BLaER1 (cell line): ENCODE measurements at regions not wholly inside any gene's neighbourhood (a gene's known extent, or its start where the extent isn't known, plus 50 kb on each side); places are given as distances from the start of the nearest gene placed in this dataset.
"Not testable (repeated sequence)": the region's sequence is repeated elsewhere in the genome, so short reads cannot be mapped to it uniquely, and the experiment has no call there.

Experiments
- H3K27ac ChIP-seq: shearing (Covaris generic); formaldehyde crosslinking; 2 replicates; pipeline ENCODE4 v1.8.1; 2022
- H3K27me3 ChIP-seq: shearing (Covaris generic); formaldehyde crosslinking; 2 replicates; pipeline ENCODE4 v1.8.1; 2022
- H3K36me3 ChIP-seq: shearing (Covaris generic); formaldehyde crosslinking; 2 replicates; pipeline ENCODE4 v1.8.1; 2022
- H3K4me1 ChIP-seq: shearing (Covaris generic); formaldehyde crosslinking; 2 replicates; pipeline ENCODE4 v1.8.1; 2022
- H3K4me2 ChIP-seq: shearing (Covaris generic); formaldehyde crosslinking; 2 replicates; pipeline ENCODE4 v1.8.1; 2022
- H3K4me3 ChIP-seq: shearing (Covaris generic); formaldehyde crosslinking; 2 replicates; pipeline ENCODE4 v1.8.1; 2022
- H3K9ac ChIP-seq: shearing (Covaris generic); formaldehyde crosslinking; 2 replicates; pipeline ENCODE4 v1.8.1; 2022
- H3K9me3 ChIP-seq: shearing (Covaris generic); formaldehyde crosslinking; 2 replicates; pipeline ENCODE4 v1.8.1; 2022
- H4K20me1 ChIP-seq: shearing (Covaris generic); formaldehyde crosslinking; 2 replicates; pipeline ENCODE4 v1.8.1; 2022
- Cebpa-rat ChIP-seq: shearing (Covaris generic); IDR thresholded peaks from 2 replicates; pipeline ENCODE4 v1.8.1; 2022

- Histone ChIP-seq H3K4me3 (no peak overlapping the region), H3K4me2 (no peak overlapping the region), H3K36me3 (no peaks in the 10 kb centered on the region), H3K27me3 (no peaks in the 10 kb centered on the region), H3K9me3 (no peaks in the 10 kb centered on the region), H4K20me1 (no peaks in the 10 kb centered on the region), H3K9ac (no peak overlapping the region), H3K27ac (no peak overlapping the region), H3K4me1 (peaks cover 17% of the 10 kb centered on the region)
- no peak for TF ChIP-seq Cebpa-rat
Measured at GRCh38 chr9:19637084-19637483, 151.8 kb downstream of the SLC24A2 start.

- Histone ChIP-seq H3K27ac (no peak overlapping the region), H3K27me3 (no peaks in the 10 kb centered on the region)
Measured at GRCh38 chr9:19634881-19635280, 154.0 kb downstream of the SLC24A2 start.

GRCh38 chr9:19631181-19631580 is 157.7 kb downstream of the SLC24A2 start:
- Histone ChIP-seq H3K9ac (no peak overlapping the region), H3K4me2 (peak overlapping the region; percentile 35), H4K20me1 (no peaks in the 10 kb centered on the region), H3K27me3 (no peaks in the 10 kb centered on the region), H3K9me3 (no peaks in the 10 kb centered on the region), H3K27ac (no peak overlapping the region), H3K36me3 (no peaks in the 10 kb centered on the region), H3K4me1 (peaks cover 31% of the 10 kb centered on the region), H3K4me3 (no peak overlapping the region)
- no peak for TF ChIP-seq Cebpa-rat

More at GRCh38 chr9:19634881-19635280, 154.0 kb downstream of the SLC24A2 start:
- peak overlapping the region; percentile 17; the same call in 1 of the 2 replicates for H3K4me2 ChIP-seq
- H3K4me3 ChIP-seq: no peak overlapping the region
- no peaks in the 10 kb centered on the region for H4K20me1 ChIP-seq
- H3K9me3 ChIP-seq: no peaks in the 10 kb centered on the region
- peaks cover 31% of the 10 kb centered on the region for H3K4me1 ChIP-seq
- H3K9ac ChIP-seq: no peak overlapping the region
- no peaks in the 10 kb centered on the region for H3K36me3 ChIP-seq
- no peak for TF ChIP-seq Cebpa-rat

- no peak for TF ChIP-seq Cebpa-rat
- H3K4me1 ChIP-seq: peaks cover 31% of the 10 kb centered on the region
Measured at GRCh38 chr9:19630760-19631159, 158.1 kb downstream of the SLC24A2 start.

GRCh38 chr9:19629488-19629887 is 159.3 kb downstream of the SLC24A2 start:
- Histone ChIP-seq H3K4me1 (peaks cover 19% of the 10 kb centered on the region), H3K4me2 (no peak overlapping the region), H3K27me3 (no peaks in the 10 kb centered on the region), H3K27ac (no peak overlapping the region), H3K36me3 (no peaks in the 10 kb centered on the region), H3K4me3 (no peak overlapping the region), H3K9ac (no peak overlapping the region), H4K20me1 (no peaks in the 10 kb centered on the region), H3K9me3 (no peaks in the 10 kb centered on the region)
- TF ChIP-seq Cebpa-rat: no peak

More at GRCh38 chr9:19630760-19631159, 158.1 kb downstream of the SLC24A2 start:
- Histone ChIP-seq H4K20me1 (no peaks in the 10 kb centered on the region), H3K9me3 (no peaks in the 10 kb centered on the region), H3K36me3 (no peaks in the 10 kb centered on the region), H3K27ac (no peak overlapping the region), H3K9ac (no peak overlapping the region), H3K4me2 (peak overlapping the region; percentile 35), H3K4me3 (no peak overlapping the region), H3K27me3 (no peaks in the 10 kb centered on the region)

- H3K9ac ChIP-seq, H3K4me3 ChIP-seq, H3K27ac ChIP-seq, H3K4me2 ChIP-seq, H3K9me3 ChIP-seq, H3K4me1 ChIP-seq, H3K36me3 ChIP-seq, H3K27me3 ChIP-seq, H4K20me1 ChIP-seq: not testable (repeated sequence)
Measured at GRCh38 chr9:19625426-19625825, 163.4 kb downstream of the SLC24A2 start.

- no peaks in the 10 kb centered on the region for H3K4me1 ChIP-seq
- no peaks in the 10 kb centered on the region for H3K27me3 ChIP-seq
- no peaks in the 10 kb centered on the region for H3K9me3 ChIP-seq
- H3K36me3 ChIP-seq: no peaks in the 10 kb centered on the region
- H4K20me1 ChIP-seq: no peaks in the 10 kb centered on the region
- no peak overlapping the region for H3K27ac ChIP-seq
- no peak overlapping the region for H3K4me2 ChIP-seq
- H3K9ac ChIP-seq: no peak overlapping the region
- H3K4me3 ChIP-seq: no peak overlapping the region
- TF ChIP-seq Cebpa-rat: no peak
Measured at GRCh38 chr9:19624519-19624918, 164.3 kb downstream of the SLC24A2 start.

GRCh38 chr9:19623941-19624340 is 164.9 kb downstream of the SLC24A2 start:
- Histone ChIP-seq H3K4me2 (no peak overlapping the region), H3K36me3 (no peaks in the 10 kb centered on the region), H3K27me3 (no peaks in the 10 kb centered on the region), H3K4me3 (no peak overlapping the region), H3K9ac (no peak overlapping the region), H3K27ac (no peak overlapping the region), H3K4me1 (no peaks in the 10 kb centered on the region), H3K9me3 (no peaks in the 10 kb centered on the region), H4K20me1 (no peaks in the 10 kb centered on the region)
- no peak for TF ChIP-seq Cebpa-rat

- no peaks in the 10 kb centered on the region for H3K27me3 ChIP-seq
- H3K4me1 ChIP-seq: no peaks in the 10 kb centered on the region
- H3K4me3 ChIP-seq: no peak overlapping the region
- no peak overlapping the region for H3K27ac ChIP-seq
- no peaks in the 10 kb centered on the region for H3K36me3 ChIP-seq
- no peaks in the 10 kb centered on the region for H3K9me3 ChIP-seq
- H3K4me2 ChIP-seq: no peak overlapping the region
- H3K9ac ChIP-seq: no peak overlapping the region
- TF ChIP-seq Cebpa-rat: no peak
- H4K20me1 ChIP-seq: no peaks in the 10 kb centered on the region
Measured at GRCh38 chr9:19620326-19620725, 168.5 kb downstream of the SLC24A2 start.

- Histone ChIP-seq H3K36me3 (no peaks in the 10 kb centered on the region), H3K9me3 (no peaks in the 10 kb centered on the region), H4K20me1 (no peaks in the 10 kb centered on the region), H3K27ac (no peak overlapping the region), H3K4me1 (no peaks in the 10 kb centered on the region), H3K9ac (no peak overlapping the region), H3K27me3 (no peaks in the 10 kb centered on the region), H3K4me3 (no peak overlapping the region), H3K4me2 (no peak overlapping the region)
- TF ChIP-seq Cebpa-rat: no peak
Measured at GRCh38 chr9:19619221-19619620, 169.6 kb downstream of the SLC24A2 start.

- no peak overlapping the region for H3K9ac ChIP-seq
- H3K27ac ChIP-seq: no peak overlapping the region
Measured at GRCh38 chr9:19618816-19619215, 170.0 kb downstream of the SLC24A2 start.

More at GRCh38 chr9:19618816-19619215, 170.0 kb downstream of the SLC24A2 start:
- Histone ChIP-seq H3K4me3 (no peak overlapping the region), H4K20me1 (no peaks in the 10 kb centered on the region), H3K4me1 (no peaks in the 10 kb centered on the region), H3K36me3 (no peaks in the 10 kb centered on the region), H3K4me2 (no peak overlapping the region), H3K27me3 (no peaks in the 10 kb centered on the region), H3K9me3 (no peaks in the 10 kb centered on the region)
- no peak for TF ChIP-seq Cebpa-rat
